Transverse colon (tissue), 4 donors: ENCODE measurements at regions not wholly inside any gene's neighbourhood (a gene's known extent, or its start where the extent isn't known, plus 50 kb on each side); places are given as distances from the start of the nearest gene placed in this dataset.

Experiments
- CTCF ChIP-seq, 5 experiments: fragments of 200-600 bp in 3 of 5; fragments of 450-650 bp in 2 of 5; sonication (generic) in 3 of 5; IDR thresholded peaks; 1 replicate in 2 of 5; 2 replicates in 3 of 5; pipeline ENCODE4 v1.5.1; 2016 to 2017; ENCODE audit warnings: antibody characterized with exemption in 5 of 5, inconsistent platforms in 3 of 5, mild to moderate bottlenecking in 2 of 5, moderate library complexity in 1 of 5
- POLR2AphosphoS5 ChIP-seq, 3 donors: sonication (generic); formaldehyde crosslinking; IDR thresholded peaks; one replicate each; pipeline ENCODE4 v1.6.1; 2016; ENCODE audit warnings: antibody characterized with exemption in 3 of 3

DNA sequence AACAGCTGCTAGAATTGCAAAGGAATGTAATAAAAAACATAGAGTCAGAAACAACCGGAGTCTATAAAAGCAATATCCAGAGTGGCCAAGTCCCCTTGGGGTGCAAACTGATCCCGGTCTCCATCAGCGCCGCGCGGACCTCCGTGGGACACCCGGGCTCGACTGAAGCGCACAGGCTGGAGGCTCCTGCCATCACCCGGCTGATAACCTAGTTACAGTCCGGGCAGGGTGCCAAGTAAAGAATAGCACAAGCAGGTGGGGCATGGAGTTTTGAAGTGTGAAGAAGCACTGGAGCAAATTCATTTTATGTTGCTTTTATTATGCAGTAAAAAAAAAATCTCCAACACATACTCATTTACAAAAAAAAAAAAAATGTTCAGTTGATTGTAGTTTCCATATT is 205.1 kb upstream of the GMDS start:
- TF ChIP-seq CTCF (IDR thresholded peaks at IDR 0.05) (no peak), POLR2AphosphoS5 (IDR thresholded peaks at IDR 0.05) (peak in 1 of 3 donors; percentile 27)
